ENCODE measurements at regions not wholly inside any gene's neighbourhood (a gene's known extent, or its start where the extent isn't known, plus 50 kb on each side); places are given as distances from the start of the nearest gene placed in this dataset.

DNA sequence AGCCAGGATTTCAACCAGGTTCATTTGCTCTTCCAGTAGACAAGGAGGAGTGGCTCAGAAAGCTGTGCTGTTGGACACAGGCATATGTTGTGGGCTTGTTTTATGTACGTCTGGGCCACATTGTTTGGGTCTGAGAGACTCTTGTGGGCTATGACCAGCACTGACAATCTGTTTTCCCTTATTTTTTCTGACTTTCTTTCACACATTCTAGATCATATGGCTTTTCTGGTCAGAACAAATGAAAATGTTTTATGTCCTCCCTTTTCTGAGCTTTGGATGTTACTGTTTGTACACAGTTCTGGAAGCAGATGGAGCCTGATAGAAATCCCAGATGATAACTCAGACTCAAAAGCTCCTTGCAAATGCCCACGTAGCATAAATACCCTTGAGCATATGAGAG lies 85.8 kb upstream of the RGMA start:
- no peak for DNase-seq

DNA sequence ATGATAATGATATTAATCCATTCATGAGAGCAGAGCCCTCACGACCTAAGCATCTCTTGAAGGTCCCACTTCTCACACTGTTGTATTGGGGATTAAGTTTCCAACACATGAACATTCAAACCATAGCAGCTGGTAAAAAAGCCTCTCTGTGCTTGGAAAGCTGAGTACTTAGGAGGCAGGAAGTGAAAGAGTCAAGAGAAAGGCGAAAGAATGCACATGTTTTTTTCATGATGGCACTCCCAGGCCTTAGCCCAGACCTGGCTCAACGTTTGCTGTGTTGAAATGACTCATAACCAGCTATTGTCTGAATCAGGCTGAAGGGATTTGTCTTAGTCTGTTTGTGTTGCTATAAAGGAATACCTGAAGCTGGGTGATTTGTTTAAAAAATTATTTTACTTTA lies 84.4 kb upstream of the RGMA start:
- no peak for DNase-seq

- DNase-seq: no peak
These were observed 82.5 kb upstream of the RGMA start for GRCh38 chr15:93171476-93171875.

DNA sequence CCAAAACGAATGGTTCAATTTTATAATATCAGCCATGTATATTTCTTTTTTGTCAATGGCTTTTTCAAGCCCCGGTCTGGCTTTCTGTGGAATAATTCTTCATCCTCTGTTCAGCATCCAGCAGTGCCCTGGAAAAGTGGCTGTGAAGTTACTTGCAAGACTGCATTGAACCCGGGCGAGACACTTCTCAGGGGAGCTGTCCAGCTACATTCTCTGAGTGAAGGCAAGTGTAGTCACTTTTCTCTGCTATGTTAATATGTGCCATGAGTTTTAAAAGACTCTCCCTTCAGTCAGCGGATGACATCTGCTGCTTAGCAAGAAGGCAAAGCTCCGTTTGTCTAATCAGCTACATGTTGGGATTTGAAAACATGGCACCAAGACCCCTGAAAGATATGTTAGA lies 81.3 kb upstream of the RGMA start:
- DNase-seq: no peak

- DNase-seq: no peak
These were observed 79.9 kb upstream of the RGMA start for GRCh38 chr15:93168910-93169309.

DNA sequence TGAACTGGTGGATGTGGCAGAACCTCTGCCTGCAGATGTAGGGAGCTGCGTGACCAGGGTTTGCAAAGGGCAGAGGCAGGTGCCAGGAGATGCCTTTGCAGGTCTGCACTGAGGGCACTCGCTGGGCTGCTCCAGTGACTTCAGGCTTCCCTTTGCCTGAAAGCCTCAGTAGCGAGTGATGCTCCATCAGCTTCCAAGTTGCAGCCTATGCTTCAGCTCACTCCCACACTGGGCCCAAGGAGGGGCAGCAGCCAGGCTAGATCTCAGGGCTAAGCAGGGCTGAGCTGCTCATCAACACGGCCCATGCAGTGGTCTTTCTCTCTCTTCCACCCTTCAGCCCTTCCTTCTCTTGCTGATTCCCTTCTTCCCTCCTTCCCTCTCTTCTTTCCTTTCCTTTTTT lies 78.3 kb upstream of the RGMA start:
- DNase-seq: no peak

GRCh38 chr15:93166675-93167074 lies 77.7 kb upstream of the RGMA start:
- DNase-seq: no peak

- DNase-seq: no peak
These were observed 76.9 kb upstream of the RGMA start for GRCh38 chr15:93165734-93166470.

GRCh38 chr15:93164409-93164808 lies 75.4 kb upstream of the RGMA start:
- peak; percentile 25 for DNase-seq

GRCh38 chr15:93162560-93162959 lies 73.5 kb upstream of the RGMA start:
- no peak for DNase-seq

DNA sequence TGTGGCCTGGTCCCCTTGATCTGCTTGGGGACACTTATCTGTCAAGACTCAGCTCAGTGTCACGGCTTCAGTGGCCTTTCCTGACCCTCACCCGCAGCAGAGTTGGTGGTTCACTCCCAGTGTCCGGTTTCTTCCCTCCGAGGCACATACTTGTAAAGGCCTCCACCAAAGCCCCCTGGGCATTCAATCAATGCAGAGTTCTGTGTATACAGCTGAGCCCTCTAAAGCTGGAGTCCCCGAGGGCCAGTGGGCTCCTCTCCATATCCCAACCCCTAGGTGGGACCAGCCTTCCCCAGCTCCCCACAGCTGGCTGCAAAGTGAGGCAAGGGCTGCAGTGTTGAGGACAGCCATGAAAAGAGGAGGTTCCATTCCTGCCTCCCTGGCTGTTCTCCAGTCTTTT lies 70.9 kb upstream of the RGMA start:
- DNase-seq: no peak

GRCh38 chr15:93158097-93158900 lies 69.3 kb upstream of the RGMA start:
- DNase-seq: no peak

GRCh38 chr15:93154666-93155065 lies 65.7 kb upstream of the RGMA start:
- DNase-seq: no peak

DNA sequence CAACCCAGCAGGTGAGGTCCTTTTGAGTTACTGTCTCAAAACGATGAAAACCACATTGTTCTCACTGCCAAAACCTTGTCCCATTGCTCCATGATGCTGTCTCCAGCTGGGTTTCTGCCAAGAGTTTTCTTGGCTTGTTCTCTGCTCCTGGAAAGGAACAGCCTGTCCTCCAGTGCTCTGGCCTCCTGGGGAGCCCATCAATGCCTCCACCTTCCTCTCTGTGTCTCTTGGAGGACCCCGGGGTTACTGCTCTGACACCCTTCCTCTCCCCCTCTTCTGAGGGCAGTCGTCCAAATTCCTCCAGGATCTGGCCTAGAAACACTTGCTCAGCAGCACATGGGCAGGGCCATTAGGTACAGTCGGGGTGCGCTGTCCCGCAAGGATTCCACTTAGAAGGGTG lies 63.9 kb upstream of the RGMA start:
- DNase-seq: no peak

GRCh38 chr15:93152360-93152759 lies 63.3 kb upstream of the RGMA start:
- DNase-seq: no peak

- DNase-seq: no peak
These were observed 62.2 kb upstream of the RGMA start for GRCh38 chr15:93150910-93151881.

- DNase-seq: no peak
These were observed 57.6 kb upstream of the RGMA start for GRCh38 chr15:93146601-93147000.

GRCh38 chr15:93146196-93146595 lies 57.2 kb upstream of the RGMA start:
- no peak for DNase-seq

GRCh38 chr15:93144463-93145236 lies 55.6 kb upstream of the RGMA start:
- no peak for DNase-seq

- no peak for DNase-seq
These were observed 54.2 kb upstream of the RGMA start for GRCh38 chr15:93143186-93143585.

- no peak for DNase-seq
These were observed 52.4 kb upstream of the RGMA start for GRCh38 chr15:93141371-93141794.

GRCh38 chr15:93139436-93139835 lies 50.4 kb upstream of the RGMA start:
- no peak for DNase-seq

All from stimulated activated CD4-positive, alpha-beta T cell treated with anti-CD3 and anti-CD28 coated beads, Interleukin-15, amount 100 ng/mL, for 24 hours (primary cell).